Neural cell (in vitro differentiated cells): ENCODE measurements at regions not wholly inside any gene's neighbourhood (a gene's known extent, or its start where the extent isn't known, plus 50 kb on each side); places are given as distances from the start of the nearest gene placed in this dataset.

ENCODE experiments used
- RAD21 ChIP-seq: fragments of 450-650 bp; conservative IDR thresholded peaks from 2 replicates; pipeline ENCODE4 v1.6.1; 2014; ENCODE audit warnings: antibody characterized with exemption, mild to moderate bottlenecking, moderate library complexity
- TAF1 ChIP-seq: IDR thresholded peaks from 2 replicates; pipeline ENCODE4 v1.6.1; 2012; ENCODE audit warnings: low read depth
- TF ChIP-seq, protein P1 (sequence below): IDR thresholded peaks from 2 replicates; pipeline ENCODE4 v1.6.1; 2012; ENCODE audit warnings: borderline replicate concordance
- TF ChIP-seq, protein P2 (sequence below): fragments of 450-650 bp; IDR thresholded peaks from 2 replicates; pipeline ENCODE4 v1.5.1; 2014; ENCODE audit warnings: antibody characterized with exemption, mild to moderate bottlenecking, moderate library complexity; ENCODE audit not compliant: poor library complexity, severe bottlenecking

DNA sequence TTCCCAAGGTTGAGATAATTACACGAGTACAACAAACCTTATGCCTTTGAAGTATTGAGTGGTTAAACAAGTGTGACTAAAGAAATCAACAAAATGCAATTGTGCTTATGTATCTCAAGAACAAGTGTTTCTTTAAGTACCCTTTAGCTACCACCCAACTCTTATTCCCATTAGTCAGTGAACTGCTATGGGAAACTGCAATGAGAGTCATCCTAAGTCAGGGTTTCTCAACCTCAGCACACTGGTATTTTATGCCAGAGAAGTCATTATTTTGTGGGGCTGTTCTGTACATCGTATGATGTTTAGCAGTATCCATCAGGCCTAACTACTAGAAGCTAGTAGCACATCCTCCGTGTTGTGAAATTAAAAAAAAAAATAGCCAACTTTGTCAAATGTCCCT lies 549.1 kb upstream of the BOD1L1 start:
- TF ChIP-seq, protein P1, sequence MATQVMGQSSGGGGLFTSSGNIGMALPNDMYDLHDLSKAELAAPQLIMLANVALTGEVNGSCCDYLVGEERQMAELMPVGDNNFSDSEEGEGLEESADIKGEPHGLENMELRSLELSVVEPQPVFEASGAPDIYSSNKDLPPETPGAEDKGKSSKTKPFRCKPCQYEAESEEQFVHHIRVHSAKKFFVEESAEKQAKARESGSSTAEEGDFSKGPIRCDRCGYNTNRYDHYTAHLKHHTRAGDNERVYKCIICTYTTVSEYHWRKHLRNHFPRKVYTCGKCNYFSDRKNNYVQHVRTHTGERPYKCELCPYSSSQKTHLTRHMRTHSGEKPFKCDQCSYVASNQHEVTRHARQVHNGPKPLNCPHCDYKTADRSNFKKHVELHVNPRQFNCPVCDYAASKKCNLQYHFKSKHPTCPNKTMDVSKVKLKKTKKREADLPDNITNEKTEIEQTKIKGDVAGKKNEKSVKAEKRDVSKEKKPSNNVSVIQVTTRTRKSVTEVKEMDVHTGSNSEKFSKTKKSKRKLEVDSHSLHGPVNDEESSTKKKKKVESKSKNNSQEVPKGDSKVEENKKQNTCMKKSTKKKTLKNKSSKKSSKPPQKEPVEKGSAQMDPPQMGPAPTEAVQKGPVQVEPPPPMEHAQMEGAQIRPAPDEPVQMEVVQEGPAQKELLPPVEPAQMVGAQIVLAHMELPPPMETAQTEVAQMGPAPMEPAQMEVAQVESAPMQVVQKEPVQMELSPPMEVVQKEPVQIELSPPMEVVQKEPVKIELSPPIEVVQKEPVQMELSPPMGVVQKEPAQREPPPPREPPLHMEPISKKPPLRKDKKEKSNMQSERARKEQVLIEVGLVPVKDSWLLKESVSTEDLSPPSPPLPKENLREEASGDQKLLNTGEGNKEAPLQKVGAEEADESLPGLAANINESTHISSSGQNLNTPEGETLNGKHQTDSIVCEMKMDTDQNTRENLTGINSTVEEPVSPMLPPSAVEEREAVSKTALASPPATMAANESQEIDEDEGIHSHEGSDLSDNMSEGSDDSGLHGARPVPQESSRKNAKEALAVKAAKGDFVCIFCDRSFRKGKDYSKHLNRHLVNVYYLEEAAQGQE: no peak
- TF ChIP-seq RAD21: no peak
- TF ChIP-seq, protein P2, sequence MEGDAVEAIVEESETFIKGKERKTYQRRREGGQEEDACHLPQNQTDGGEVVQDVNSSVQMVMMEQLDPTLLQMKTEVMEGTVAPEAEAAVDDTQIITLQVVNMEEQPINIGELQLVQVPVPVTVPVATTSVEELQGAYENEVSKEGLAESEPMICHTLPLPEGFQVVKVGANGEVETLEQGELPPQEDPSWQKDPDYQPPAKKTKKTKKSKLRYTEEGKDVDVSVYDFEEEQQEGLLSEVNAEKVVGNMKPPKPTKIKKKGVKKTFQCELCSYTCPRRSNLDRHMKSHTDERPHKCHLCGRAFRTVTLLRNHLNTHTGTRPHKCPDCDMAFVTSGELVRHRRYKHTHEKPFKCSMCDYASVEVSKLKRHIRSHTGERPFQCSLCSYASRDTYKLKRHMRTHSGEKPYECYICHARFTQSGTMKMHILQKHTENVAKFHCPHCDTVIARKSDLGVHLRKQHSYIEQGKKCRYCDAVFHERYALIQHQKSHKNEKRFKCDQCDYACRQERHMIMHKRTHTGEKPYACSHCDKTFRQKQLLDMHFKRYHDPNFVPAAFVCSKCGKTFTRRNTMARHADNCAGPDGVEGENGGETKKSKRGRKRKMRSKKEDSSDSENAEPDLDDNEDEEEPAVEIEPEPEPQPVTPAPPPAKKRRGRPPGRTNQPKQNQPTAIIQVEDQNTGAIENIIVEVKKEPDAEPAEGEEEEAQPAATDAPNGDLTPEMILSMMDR: no peak
- TF ChIP-seq TAF1: no peak
